SW480 (cell line): ENCODE measurements at regions not wholly inside any gene's neighbourhood (a gene's known extent, or its start where the extent isn't known, plus 50 kb on each side); places are given as distances from the start of the nearest gene placed in this dataset.

Source experiments
- DNase-seq: peaks from one replicate; pipeline ENCODE4 v3.0.0-alpha.2; 2016; ENCODE audit warnings: low spot score

DNA sequence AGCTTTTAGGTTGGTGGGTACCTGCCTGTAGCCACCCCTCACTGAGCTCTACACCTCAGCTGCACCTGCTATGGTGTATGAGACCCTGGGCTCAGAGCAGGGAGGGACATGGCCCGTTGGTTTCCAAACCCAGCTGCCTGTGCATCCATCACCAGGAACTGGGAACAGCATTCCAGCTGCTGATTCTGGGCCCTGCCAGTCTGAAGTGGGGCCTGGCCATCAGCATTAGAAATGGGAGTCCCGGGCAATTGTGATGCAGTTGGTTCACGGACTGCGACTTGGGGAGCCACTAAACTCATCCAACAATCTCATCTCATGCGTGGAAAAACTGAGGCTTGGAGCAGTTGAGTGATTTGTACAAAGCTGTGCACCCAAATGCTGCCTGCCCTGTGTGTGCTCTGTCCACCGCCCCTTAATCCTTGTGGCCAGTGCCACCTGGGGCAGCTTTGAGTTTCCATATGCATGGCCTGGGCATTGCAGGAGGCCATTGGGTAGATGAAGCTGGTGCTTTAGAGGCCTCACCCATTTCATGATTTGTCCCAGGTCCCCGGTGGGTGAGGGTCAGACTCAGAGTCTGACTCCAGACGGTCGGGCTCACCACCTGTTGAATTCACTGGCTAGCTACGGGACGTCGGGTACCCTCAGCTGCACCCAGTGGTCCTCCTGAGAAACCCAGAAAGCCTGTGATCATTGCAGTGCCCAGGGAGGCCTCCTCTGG is 109.0 kb upstream of the SHH start:
- DNase-seq = no peak

DNA sequence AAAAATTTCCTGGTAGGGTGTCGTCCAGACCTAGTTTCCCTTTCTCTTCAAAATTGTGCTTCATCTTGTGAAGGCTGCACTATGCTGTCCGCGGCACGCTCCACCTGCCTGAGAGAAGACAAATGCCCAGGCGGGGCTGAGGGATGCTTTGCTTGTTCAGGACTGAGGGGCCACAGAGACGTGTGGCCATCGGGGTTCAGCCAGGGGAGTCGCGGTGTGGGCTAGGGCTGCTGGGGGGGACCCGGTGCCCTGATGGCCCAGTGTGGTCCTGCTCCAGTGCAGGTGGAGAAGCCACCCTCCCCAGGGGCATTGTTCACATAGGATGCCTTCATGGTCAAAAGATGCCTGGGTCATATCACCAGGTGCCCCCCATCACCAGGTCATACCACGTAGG is 107.8 kb upstream of the SHH start:
- DNase-seq = no peak

- no peak for DNase-seq
These were observed 107.3 kb upstream of the SHH start for GRCh38 chr7:155919391-155920067.

- peak; percentile 9 for DNase-seq
These were observed 106.6 kb upstream of the SHH start for GRCh38 chr7:155918720-155919390.

DNA sequence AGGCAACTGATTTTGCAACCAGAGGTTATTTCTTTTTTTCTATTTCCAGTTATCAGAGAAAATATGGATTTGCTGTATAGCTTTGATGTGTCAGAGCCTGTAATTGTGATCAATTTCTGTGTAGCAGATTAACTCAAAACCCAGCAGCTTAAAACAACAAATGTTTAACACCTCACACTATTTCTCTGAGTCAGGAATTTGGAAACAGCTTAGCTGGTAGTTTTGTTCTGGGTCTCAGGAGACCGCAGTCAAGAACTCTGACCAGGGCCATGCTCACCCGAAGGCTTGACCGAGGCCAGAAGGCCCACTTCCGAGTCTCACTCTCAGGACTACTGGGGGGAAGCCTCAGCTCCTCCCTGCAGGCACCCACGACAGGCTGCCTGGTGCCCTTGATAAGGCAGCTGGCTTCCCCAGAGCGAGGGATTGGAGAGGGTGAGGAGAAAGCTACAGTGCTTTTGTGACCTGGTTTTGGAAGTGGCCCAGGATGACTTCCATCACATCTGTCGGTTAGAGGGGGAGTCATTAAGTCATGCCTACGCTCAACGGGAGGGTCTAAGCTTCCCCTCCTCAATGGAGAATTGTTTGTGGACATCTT is 105.7 kb upstream of the SHH start:
- no peak for DNase-seq

GRCh38 chr7:155916926-155917655 is 104.8 kb upstream of the SHH start:
- no peak for DNase-seq

DNA sequence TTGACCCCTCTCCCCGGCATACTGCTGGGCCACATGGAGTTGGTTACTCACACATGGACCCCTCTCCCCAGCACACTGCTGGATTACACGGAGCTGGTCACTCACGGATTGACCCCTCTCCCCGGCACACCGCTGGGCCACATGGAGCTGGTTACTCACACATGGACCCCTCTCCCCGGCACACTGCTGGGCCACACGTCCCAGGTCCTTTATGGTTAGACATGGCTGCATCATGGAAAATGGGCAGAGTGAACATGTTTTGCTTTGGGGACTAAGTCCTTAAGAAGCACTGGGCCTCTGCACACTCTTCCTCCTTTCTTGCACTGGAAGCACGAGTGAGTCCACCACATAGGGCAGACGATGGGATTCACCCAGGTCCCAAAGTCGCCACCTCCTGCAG is 102.1 kb upstream of the SHH start:
- no peak for DNase-seq

DNA sequence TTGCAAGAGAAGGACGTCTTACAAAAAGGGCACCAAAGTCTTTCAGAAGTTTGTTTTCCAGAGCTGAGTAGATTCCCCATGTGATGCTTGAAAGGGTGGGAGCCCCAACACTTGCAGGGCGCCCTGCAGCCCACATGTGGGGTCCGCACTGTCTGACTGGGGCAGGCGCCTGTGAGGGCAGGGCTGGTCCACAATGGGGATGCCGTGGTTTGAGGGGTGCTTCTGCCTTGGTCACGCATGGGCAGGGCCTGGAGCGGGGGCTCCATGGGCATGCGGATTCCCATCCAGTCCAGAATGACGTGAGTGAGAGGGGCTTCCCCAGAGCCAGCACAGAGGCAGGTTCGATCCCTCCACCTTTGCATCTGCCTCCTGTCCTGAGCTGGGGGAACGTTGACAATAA is 101.5 kb upstream of the SHH start:
- DNase-seq = no peak

DNA sequence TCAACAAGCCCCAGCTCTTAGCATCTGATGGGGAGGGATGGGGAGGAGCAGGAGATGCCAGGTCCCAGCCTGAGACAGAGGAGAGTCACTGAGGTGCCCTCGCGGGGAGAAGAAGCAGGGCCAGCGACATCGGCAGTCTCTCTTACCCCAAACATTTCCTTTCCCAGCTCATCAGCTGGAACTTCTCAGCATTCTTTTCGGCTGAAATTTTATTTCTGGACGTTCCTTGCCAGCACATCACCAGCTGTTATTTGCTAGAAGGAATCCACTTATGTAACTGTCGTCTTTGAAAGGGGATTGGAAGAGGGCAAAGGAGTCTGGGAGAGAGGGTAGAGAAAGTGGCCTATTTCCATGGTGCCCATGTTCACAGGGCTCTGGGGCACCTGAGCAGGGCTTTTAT is 101.0 kb upstream of the SHH start:
- DNase-seq = no peak

DNA sequence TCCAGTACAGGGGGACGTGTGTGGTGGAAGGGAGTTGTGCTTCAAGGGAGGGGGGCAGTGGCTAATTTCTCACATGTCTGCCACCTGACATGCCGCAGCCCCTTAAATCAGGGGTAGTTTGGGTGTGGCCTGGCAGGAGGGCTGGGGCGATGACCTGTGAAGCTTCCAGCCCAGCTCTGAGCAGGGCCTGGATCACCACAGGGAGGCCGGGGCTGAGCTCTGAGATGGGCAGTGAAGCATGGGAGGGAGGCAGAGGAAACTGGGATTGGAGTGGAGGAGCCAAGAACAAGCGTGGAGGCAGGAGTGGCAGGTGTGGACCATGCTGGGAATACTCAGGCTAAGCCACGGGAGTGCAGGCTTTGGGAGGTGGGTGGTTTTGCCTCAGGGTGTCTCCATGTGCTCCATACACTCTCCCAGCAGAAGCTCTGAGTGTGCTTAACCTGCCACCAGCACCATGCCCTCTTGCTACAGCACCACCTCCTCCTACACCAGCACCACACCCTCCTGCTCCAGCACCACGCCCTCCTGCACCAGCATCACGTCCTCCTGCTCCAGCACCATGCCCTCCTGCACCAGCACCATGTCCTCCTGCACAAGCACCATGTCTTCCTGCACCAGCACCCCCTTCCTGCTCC is 99.3 kb upstream of the SHH start:
- peak; percentile 8 for DNase-seq

DNA sequence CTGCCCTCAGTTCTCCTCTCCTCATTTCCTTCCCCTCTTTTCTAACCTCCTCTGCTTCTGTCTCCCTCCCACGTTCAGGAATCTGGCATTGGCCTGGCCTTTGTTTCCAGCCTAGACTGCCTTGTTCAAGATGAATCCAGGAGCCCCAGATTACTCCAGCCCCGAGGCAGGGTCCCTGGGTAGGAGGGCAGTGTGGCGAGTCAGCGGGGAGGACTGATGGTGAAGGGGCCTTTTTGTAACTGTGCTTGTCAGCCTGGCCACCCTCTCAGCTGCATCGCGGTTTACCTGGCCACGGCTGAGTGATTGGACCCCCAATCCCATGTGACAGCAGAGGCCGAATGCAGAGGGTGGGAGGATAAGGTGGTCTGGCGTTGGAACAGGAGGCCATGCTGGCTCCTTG is 96.1 kb upstream of the SHH start:
- no peak for DNase-seq

DNA sequence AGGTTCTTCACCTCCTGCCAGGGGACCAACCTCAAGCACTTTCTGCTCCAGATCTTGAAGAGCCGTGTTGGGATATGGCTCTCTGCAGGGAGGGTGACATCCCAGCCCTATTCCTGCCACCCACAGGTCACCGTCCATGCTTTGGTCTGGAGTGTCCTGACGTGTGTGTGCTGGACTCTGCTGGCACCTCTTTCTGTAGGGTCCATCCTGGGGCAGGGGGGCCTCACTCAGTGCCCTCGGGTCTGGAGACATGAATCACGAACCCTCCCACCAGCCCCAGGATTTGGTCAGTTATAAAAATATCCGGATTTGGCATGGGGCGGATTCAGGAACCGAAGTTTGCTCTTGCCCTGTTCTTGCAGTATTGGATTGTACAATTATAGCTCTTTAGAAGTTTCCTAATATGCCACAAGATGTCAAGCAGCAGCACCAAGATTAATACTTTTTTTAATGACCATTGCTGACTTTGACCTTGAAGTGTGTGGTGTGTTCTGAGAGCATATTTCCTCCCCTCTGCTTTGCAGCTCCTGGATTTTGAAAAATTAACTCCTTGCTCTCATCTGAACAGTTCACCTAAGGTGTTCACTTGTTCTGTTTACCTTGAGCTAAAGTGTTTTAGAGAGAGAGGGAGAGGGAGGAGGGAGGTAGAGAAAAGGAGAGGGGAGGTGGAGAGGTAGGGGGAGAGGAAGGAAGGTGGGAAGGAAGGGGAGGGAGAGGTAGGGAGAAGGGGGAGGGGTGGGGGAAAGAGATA is 95.4 kb upstream of the SHH start:
- no peak for DNase-seq

GRCh38 chr7:155901176-155901575 is 88.9 kb upstream of the SHH start:
- DNase-seq = no peak

DNA sequence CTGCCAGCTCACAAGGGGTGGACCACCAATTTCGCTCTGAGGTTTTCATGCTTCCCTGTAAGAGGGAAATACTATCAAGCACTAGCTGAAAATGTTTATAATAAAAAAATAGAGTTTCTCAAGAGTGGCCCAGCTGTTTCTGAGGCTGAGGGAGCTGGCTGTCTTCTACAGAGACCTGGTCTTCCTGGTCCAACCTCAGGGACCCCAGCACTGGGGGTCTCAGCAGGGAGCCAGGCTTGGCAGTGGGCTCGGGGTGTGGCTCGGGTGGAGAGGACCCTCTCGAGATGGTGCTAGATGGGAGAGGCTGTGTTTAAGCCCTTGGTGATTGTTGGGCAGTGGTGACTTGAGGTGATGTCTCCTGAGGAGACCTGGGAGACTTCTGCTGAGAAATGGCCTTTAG is 87.3 kb upstream of the SHH start:
- DNase-seq = no peak

- DNase-seq = no peak
These were observed 85.6 kb upstream of the SHH start for GRCh38 chr7:155897758-155898386.

- DNase-seq = peak; percentile 91
These were observed 84.4 kb upstream of the SHH start for GRCh38 chr7:155896531-155897263.

- no peak for DNase-seq
These were observed 81.4 kb upstream of the SHH start for GRCh38 chr7:155893664-155894063.

GRCh38 chr7:155893176-155893575 is 80.9 kb upstream of the SHH start:
- DNase-seq = no peak

DNA sequence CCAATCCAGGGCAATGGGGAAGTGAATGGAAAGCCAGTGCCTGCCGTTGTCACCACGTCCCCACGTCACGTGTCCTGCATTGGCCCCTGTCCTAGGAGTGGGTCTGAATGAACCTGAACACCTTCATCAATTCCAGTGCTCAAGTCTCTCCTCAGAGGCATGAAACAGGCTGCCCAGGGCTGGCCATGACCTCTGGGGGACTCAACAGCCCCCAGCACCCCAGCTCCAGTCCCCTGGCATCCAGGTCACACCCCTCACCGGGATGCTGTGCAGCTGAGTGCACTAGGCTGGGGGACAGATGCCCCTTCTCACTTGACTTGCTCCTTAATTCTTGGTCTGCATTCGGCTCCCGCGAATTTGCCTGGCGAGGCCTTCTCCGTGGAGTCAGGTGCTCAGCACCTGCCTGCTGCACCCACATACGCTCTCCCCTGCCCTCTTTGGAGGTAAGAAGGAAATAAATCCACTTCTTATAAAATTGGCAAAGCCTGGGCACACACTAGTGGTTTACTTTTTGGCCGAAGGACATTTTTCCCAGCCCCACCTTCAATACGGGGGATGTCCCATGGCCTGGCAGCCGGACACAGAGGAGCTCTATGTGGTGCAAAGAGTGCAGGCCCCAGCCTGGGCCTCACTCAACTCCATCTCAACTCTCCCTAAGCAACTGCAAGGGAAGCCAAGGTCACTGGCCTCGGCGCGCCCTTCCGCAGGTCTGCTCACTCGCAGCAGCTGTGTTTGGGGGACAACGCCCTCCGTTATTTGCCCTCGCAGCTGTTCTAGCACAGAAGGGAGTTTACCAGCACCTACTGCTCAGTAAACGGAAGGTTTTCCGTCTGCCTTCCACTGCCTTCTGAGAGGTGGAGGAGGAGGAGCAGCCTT is 77.6 kb upstream of the SHH start:
- no peak for DNase-seq
